Osteoblast (primary cell): ENCODE measurements at regions not wholly inside any gene's neighbourhood (a gene's known extent, or its start where the extent isn't known, plus 50 kb on each side); places are given as distances from the start of the nearest gene placed in this dataset.

Experiments
- DNase-seq: peaks from one replicate; pipeline ENCODE4 v3.0.0; 2011; ENCODE audit warnings: low spot score, mixed read lengths; ENCODE audit not compliant: insufficient read length; ENCODE audit errors: missing footprints
- H2AFZ ChIP-seq: 2 replicates; pipeline ENCODE4 v1.6.0; 2011; ENCODE audit warnings: mild to moderate bottlenecking, low read length
- H3K27ac ChIP-seq: 2 replicates; pipeline ENCODE4 v1.5.1; 2011; ENCODE audit warnings: mild to moderate bottlenecking, low read depth, low read length, moderate library complexity
- H3K27me3 ChIP-seq: 2 replicates; pipeline ENCODE4 v1.6.0; 2012; ENCODE audit warnings: mild to moderate bottlenecking, control low read depth, inconsistent platforms, low read length, moderate library complexity; ENCODE audit not compliant: insufficient read depth
- H3K36me3 ChIP-seq: 2 replicates; pipeline ENCODE4 v1.5.1; 2011; ENCODE audit warnings: mild to moderate bottlenecking, low read length, control low read depth, moderate library complexity; ENCODE audit not compliant: insufficient read depth
- H3K4me1 ChIP-seq: 2 replicates; pipeline ENCODE4 v1.5.1; 2011; ENCODE audit warnings: mild to moderate bottlenecking, low read length, control low read depth, moderate library complexity; ENCODE audit not compliant: insufficient read depth
- H3K4me2 ChIP-seq: 2 replicates; pipeline ENCODE4 v1.6.0; 2011; ENCODE audit warnings: mild to moderate bottlenecking, low read length; ENCODE audit not compliant: insufficient read depth
- H3K4me3 ChIP-seq: fragments of 200-600 bp; sonication (generic); 3 replicates; pipeline ENCODE4 v1.5.1; 2012; ENCODE audit warnings: mild to moderate bottlenecking, low read length, inconsistent platforms; ENCODE audit not compliant: insufficient read depth
- H3K79me2 ChIP-seq: 2 replicates; pipeline ENCODE4 v1.6.0; 2012; ENCODE audit warnings: mild to moderate bottlenecking, low read length, control low read depth, inconsistent platforms; ENCODE audit not compliant: insufficient read depth
- H3K9me3 ChIP-seq: 2 replicates; pipeline ENCODE4 v1.5.1; 2011; ENCODE audit warnings: low read depth, low read length, control low read depth
- H4K20me1 ChIP-seq: 2 replicates; pipeline ENCODE4 v1.6.0; 2012; ENCODE audit warnings: mild to moderate bottlenecking, low read length, control low read depth; ENCODE audit not compliant: insufficient read depth
- CTCF ChIP-seq: IDR thresholded peaks from 2 replicates; pipeline ENCODE4 v1.5.1; 2011; ENCODE audit warnings: mild to moderate bottlenecking, low read depth, low read length, moderate library complexity; ENCODE audit errors: extremely low read depth

- Histone ChIP-seq H3K4me2 (no peak overlapping the region), H3K79me2 (no peaks in the 10 kb centered on the region), H3K27ac (no peak overlapping the region), H3K36me3 (no peaks in the 10 kb centered on the region), H3K9me3 (no peaks in the 10 kb centered on the region), H2AFZ (no peak overlapping the region), H4K20me1 (no peaks in the 10 kb centered on the region), H3K4me3 (no peak overlapping the region), H3K27me3 (no peaks in the 10 kb centered on the region), H3K4me1 (no peaks in the 10 kb centered on the region)
- TF ChIP-seq CTCF = no peak
- peak; percentile 22 for DNase-seq
Observed at GRCh38 chr20:11051136-11051535, 377.3 kb upstream of the JAG1 start.

GRCh38 chr20:11053310-11053709 lies 379.5 kb upstream of the JAG1 start:
- DNase-seq = no peak
- no peaks in the 10 kb centered on the region for H3K4me1 ChIP-seq
- H2AFZ ChIP-seq = no peak overlapping the region
- H3K9me3 ChIP-seq = no peaks in the 10 kb centered on the region
- no peak for TF ChIP-seq CTCF
- H3K4me2 ChIP-seq = no peak overlapping the region
- no peaks in the 10 kb centered on the region for H4K20me1 ChIP-seq
- no peak overlapping the region for H3K27ac ChIP-seq
- no peaks in the 10 kb centered on the region for H3K79me2 ChIP-seq
- H3K27me3 ChIP-seq = no peaks in the 10 kb centered on the region
- no peak overlapping the region for H3K4me3 ChIP-seq
- H3K36me3 ChIP-seq = no peaks in the 10 kb centered on the region

GRCh38 chr20:11054266-11054993 lies 380.6 kb upstream of the JAG1 start:
- H3K9me3 ChIP-seq = no peaks in the 10 kb centered on the region
- no peaks in the 10 kb centered on the region for H3K79me2 ChIP-seq
- no peaks in the 10 kb centered on the region for H4K20me1 ChIP-seq
- H3K27ac ChIP-seq = no peak overlapping the region
- H2AFZ ChIP-seq = no peak overlapping the region
- DNase-seq = no peak
- H3K4me3 ChIP-seq = no peak overlapping the region
- no peak for TF ChIP-seq CTCF
- H3K4me1 ChIP-seq = no peaks in the 10 kb centered on the region
- H3K36me3 ChIP-seq = no peaks in the 10 kb centered on the region
- no peak overlapping the region for H3K4me2 ChIP-seq
- no peaks in the 10 kb centered on the region for H3K27me3 ChIP-seq

GRCh38 chr20:11056414-11056813 lies 382.6 kb upstream of the JAG1 start:
- H3K4me1 ChIP-seq = no peaks in the 10 kb centered on the region
- no peak overlapping the region for H3K27ac ChIP-seq
- no peaks in the 10 kb centered on the region for H3K79me2 ChIP-seq
- H3K36me3 ChIP-seq = no peaks in the 10 kb centered on the region
- DNase-seq = no peak
- TF ChIP-seq CTCF = no peak
- no peak overlapping the region for H3K4me3 ChIP-seq
- no peak overlapping the region for H3K4me2 ChIP-seq
- H2AFZ ChIP-seq = no peak overlapping the region
- H3K9me3 ChIP-seq = no peaks in the 10 kb centered on the region
- no peaks in the 10 kb centered on the region for H4K20me1 ChIP-seq
- H3K27me3 ChIP-seq = no peaks in the 10 kb centered on the region
